ENCODE measurements at regions not wholly inside any gene's neighbourhood (a gene's known extent, or its start where the extent isn't known, plus 50 kb on each side); places are given as distances from the start of the nearest gene placed in this dataset.

GRCh38 chr4:131091896-131092295 is 1995.9 kb downstream of the C4orf33 start:
- H3K4me3 ChIP-seq (replicated peaks; ENCODE audit: low read depth, low read length), result no peak overlapping the region
- no peaks in the 10 kb centered on the region for H3K27me3 ChIP-seq (replicated peaks; ENCODE audit: control insufficient read depth, insufficient read depth, low read length)
- no peaks in the 10 kb centered on the region for H3K36me3 ChIP-seq (ENCODE audit: control insufficient read depth, insufficient read depth, low read length)
- no peak for TF ChIP-seq CTCF (IDR thresholded peaks at IDR 0.05; ENCODE audit: insufficient read depth, low read length, poor library complexity, severe bottlenecking)
- no peak for DNase-seq (ENCODE audit: extremely low read depth, insufficient read length)

GRCh38 chr4:131093303-131093702 is 1997.4 kb downstream of the C4orf33 start:
- DNase-seq (ENCODE audit: extremely low read depth, insufficient read length), result no peak
- H3K4me3 ChIP-seq (replicated peaks; ENCODE audit: low read depth, low read length), result no peak overlapping the region
- no peaks in the 10 kb centered on the region for H3K36me3 ChIP-seq (ENCODE audit: control insufficient read depth, insufficient read depth, low read length)
- H3K27me3 ChIP-seq (replicated peaks; ENCODE audit: control insufficient read depth, insufficient read depth, low read length), result no peaks in the 10 kb centered on the region
- TF ChIP-seq CTCF (IDR thresholded peaks at IDR 0.05; ENCODE audit: insufficient read depth, low read length, poor library complexity, severe bottlenecking), result no peak

GRCh38 chr4:131098976-131099375 is 2003.0 kb downstream of the C4orf33 start:
- no peaks in the 10 kb centered on the region for H3K27me3 ChIP-seq (replicated peaks; ENCODE audit: control insufficient read depth, insufficient read depth, low read length)
- H3K4me3 ChIP-seq (replicated peaks; ENCODE audit: low read depth, low read length), result no peak overlapping the region
- DNase-seq (ENCODE audit: extremely low read depth, insufficient read length), result no peak
- no peak for TF ChIP-seq CTCF (IDR thresholded peaks at IDR 0.05; ENCODE audit: insufficient read depth, low read length, poor library complexity, severe bottlenecking)
- no peaks in the 10 kb centered on the region for H3K36me3 ChIP-seq (ENCODE audit: control insufficient read depth, insufficient read depth, low read length)

- TF ChIP-seq CTCF (IDR thresholded peaks at IDR 0.05; ENCODE audit: insufficient read depth, low read length, poor library complexity, severe bottlenecking), result no peak
- no peaks in the 10 kb centered on the region for H3K36me3 ChIP-seq (ENCODE audit: control insufficient read depth, insufficient read depth, low read length)
- H3K27me3 ChIP-seq (replicated peaks; ENCODE audit: control insufficient read depth, insufficient read depth, low read length), result no peaks in the 10 kb centered on the region
- no peak for DNase-seq (ENCODE audit: extremely low read depth, insufficient read length)
- H3K4me3 ChIP-seq (replicated peaks; ENCODE audit: low read depth, low read length), result no peak overlapping the region
Measured at GRCh38 chr4:131113273-131113672, 2017.3 kb downstream of the C4orf33 start.

GRCh38 chr4:131113704-131114103 is 2017.8 kb downstream of the C4orf33 start:
- no peak for TF ChIP-seq CTCF (IDR thresholded peaks at IDR 0.05; ENCODE audit: insufficient read depth, low read length, poor library complexity, severe bottlenecking)
- H3K4me3 ChIP-seq (replicated peaks; ENCODE audit: low read depth, low read length), result no peak overlapping the region
- H3K27me3 ChIP-seq (replicated peaks; ENCODE audit: control insufficient read depth, insufficient read depth, low read length), result no peaks in the 10 kb centered on the region
- no peak for DNase-seq (ENCODE audit: extremely low read depth, insufficient read length)
- H3K36me3 ChIP-seq (ENCODE audit: control insufficient read depth, insufficient read depth, low read length), result no peaks in the 10 kb centered on the region

GRCh38 chr4:131119661-131120060 is 2023.7 kb downstream of the C4orf33 start:
- Histone ChIP-seq H3K4me3 (replicated peaks; ENCODE audit: low read depth, low read length) (no peak overlapping the region), H3K27me3 (replicated peaks; ENCODE audit: control insufficient read depth, insufficient read depth, low read length) (no peaks in the 10 kb centered on the region), H3K36me3 (ENCODE audit: control insufficient read depth, insufficient read depth, low read length) (no peaks in the 10 kb centered on the region)
- no peak for DNase-seq (ENCODE audit: extremely low read depth, insufficient read length)
- TF ChIP-seq CTCF (IDR thresholded peaks at IDR 0.05; ENCODE audit: insufficient read depth, low read length, poor library complexity, severe bottlenecking), result no peak
